GM19025 (cell line): ENCODE measurements at regions not wholly inside any gene's neighbourhood (a gene's known extent, or its start where the extent isn't known, plus 50 kb on each side); places are given as distances from the start of the nearest gene placed in this dataset.

ENCODE experiments used
- ATAC-seq: cut with Tn5 transposase; IDR thresholded peaks from one replicate; pipeline ENCODE4 v1.9.1; 2021; ENCODE audit warnings: mild to moderate bottlenecking, low read depth, moderate library complexity; ENCODE audit not compliant: unreplicated experiment

DNA sequence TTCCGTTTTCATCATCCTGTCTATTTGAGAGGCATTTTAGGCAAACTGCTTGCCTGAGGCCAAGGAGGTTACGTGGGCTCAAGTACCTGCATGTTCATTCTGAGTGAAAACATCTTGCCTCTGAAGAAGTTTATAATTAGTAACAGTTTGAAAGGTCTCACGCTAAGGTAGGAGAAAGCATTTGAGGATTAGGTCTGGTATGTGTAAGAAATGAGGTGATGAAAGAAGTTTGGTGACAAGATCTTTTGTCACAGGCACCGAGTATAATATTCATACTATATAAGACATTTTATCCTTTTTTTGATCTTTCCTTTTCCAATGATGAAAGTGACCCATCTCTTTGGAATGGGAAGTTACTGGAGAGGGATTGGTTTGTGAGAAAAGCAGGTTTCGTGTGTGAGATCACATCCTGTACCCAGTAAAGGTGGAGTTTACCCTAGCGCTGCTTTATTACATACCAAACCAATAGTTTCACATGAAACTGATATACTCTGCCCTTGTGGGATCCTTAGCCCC, 98.7 kb upstream of the PDC start:
- ATAC-seq: no peak

DNA sequence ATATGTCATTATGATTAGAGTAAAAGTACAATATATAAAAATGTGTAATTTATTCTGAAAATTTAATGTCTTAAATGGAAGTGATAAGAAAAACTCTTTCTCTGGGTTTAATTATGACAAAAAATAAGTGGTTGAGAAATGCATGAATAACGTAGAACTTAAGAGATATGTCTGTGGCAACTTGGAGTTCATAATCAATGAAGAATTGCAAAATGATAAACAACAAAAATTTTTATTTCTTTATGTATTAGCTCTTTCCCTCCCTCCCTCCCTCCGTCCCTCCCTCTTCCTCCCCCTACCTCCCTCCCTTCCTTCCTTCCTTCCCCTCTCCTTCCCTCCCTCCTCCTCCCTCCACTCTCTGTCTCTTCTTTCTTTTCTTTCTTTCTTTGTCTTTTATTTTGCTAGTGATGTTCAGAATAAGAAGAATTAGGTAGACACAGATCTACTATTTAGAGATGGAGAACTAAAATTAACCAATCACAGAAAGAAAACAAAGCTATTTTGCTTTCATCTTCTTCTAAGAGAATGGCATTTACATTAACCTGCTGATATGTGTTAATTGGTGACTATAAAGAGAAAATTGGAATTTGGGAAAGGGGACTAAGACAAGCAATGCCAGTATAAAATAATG, 96.3 kb upstream of the PDC start:
- no peak for ATAC-seq

DNA sequence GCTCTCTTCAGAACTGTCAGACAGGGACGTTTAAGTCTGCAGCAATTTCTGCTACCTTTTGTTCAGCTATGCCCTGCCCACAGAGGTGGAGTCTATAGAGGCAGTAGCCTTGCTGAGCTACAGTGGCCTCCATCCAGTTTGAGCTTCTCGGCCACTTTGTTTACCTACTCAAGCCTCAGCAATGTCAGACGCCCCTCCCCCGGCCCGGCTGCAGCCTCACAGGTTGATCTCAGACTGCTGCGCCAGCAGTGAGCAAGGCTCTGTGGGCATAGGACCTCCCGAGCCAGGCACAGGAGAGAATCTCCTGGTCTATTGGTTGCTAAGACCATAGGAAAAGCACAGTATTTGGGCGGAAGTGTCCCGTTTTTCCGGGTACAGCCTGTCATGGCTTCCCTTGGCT, 89.9 kb upstream of the PDC start:
- no peak for ATAC-seq

DNA sequence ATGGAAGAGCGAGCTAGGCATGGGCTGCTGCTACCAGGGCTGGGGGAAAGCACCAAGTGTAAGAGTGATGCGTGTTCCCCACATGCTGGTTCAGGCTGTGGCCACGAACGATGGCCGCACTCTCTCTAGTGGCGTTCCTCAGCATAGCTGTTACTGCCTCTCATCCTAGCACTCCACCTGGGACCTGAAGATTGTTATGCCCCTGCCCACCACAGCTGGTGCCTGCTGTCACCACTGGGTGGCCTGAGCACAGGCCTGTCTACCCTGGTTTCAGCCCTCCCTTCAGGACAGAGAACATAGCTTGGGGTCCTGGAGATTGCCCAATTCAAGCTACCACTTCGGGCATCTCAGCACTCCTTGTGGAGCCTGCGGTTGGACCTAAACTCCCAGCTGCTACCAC, 80.1 kb upstream of the PDC start:
- ATAC-seq: no peak

DNA sequence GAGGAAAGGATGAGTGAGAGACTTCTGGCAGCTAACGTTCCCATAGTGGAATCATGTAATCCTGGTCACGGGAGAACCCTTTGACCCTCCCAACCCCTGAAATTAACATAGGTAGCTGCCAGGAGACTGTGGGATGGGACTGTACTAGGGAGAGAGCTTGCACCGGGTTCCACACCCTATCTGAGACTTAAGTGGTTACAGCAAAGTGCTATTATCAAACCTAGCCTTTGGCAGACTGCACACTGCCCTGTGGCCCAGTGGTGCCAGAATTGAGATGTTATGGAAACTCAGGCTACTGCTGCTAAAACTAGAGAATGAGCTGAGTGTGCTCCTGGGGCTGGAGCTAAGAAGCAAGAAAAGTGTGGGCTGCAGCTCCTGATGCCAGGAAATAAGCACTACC, 79.6 kb upstream of the PDC start:
- no peak for ATAC-seq

DNA sequence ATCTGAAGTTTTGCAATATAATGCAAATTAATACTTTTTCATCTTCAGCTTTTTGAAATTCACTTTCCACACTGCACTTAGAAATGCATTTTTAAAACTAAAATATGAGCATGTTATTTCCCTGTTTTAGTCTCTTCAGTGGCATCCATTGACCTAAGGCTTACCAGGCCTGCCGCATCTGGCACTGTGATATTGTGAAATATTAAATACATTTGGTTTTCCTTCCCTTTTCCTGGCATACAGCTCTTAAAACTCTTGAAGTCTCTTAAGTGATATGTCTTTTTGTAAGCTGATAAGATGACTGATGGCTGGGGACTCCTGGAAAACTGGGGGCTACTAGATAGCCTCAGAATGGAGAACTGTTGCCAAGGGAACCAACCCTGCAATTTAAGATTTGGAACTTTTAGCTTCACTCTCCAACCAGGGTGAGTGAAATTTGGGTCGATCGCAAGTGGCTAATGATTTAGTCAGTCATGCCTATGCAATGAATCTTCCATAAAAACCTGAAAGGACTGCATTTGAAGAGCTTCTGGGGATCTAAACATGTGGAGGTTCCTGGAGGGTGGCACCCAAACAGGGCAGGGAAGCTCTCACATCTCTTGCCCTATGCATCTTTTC, 75.5 kb upstream of the PDC start:
- ATAC-seq: no peak

DNA sequence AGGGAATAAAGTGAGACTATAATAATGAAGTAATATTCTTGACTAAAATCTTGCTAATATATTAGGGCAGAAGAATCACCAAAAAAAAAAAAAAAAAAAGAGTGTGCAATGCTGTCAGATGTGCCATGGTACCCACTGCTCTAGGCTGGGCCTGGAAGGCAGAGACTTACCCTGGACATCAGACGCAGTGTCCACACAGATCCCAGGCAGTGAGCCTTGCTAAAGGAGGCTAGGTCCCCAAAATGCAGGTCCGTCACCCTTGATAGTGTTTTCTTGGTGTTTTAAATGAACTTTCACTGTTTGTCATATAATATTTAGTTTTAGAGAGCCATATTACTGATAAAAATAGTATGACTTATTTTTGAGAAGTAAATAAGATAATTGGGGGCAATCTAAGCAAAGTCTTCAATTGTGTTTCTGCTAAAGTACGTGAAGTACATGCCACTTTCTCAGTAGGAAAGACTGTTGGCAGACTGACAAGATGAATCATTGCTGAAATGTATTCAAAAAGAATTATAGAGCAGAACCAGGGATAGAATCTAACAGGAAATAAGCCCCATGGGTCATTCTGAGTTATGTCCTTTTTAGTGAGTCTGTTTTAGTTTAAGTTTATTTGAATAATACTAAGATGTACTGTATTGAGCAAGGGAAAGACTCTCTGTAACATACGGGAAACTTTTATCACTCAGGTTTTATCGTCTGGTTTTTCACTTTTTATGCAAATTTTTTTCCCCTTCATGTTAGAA, 74.6 kb upstream of the PDC start:
- no peak for ATAC-seq

DNA sequence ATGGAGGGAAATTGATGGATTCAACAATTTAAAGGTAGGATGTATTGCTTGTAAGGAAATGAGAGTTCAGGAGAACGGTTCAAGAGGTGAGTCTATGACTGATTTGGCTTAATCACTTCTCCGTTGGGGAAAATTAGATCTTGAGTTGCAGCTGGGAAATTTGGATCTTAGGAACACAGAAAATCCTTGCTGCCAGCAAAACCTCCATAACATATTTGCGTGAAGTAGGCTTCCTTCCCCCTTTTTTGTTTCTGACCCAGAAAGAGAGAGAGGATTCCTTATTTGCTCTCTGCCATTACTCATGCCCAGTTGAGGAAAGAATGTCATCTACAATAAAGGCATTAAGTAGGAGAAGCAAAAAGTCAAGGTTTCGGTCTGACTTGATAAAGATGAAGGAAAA, 73.5 kb upstream of the PDC start:
- no peak for ATAC-seq

DNA sequence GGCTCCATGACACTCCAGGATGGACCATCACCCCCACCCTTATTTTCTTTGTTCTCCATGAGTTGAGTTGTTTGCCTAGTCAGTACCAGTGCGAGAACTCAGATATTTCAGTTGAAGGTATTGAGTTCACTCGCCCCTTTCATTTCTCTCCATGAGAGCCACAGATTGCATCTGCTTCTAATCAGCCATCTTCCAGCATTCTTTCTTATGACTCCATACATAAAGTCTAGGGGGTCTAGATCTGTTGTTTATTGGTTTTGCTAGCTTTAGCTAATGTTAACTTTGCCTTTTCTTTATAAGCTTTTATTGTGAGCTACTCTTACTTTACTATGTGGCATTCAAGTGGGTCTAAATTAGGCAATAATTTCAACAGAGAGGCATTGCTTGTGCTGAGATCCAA, 71.6 kb upstream of the PDC start:
- no peak for ATAC-seq

DNA sequence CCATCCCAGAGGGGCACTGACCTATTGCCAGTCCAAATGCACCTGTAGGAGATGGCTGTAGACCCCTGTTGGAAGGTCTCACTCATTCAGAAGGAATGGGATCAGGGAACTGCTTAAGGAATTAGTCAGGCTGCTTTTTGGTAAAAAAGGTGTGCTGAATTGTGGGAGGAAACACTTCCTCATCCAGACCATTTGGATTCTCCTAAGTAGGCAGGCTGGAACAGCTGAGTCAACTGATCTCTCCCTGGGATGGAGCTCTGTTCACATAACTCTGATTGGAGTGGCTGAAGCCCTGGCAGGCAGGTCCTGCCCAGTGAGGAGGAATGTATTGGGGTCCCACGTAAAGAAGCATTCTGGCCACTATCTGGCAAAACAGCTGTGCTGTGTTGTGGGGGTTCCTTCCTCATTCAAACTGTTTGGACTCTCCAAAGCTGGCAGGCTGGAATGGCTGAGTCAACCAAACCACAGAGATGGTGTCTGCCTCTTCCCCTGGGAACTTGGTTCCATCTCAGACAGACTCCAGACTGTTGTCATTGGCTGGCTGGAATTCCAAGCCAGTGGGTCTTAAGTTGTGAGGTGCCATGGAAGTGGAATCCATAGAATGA, 70.7 kb upstream of the PDC start:
- no peak for ATAC-seq

DNA sequence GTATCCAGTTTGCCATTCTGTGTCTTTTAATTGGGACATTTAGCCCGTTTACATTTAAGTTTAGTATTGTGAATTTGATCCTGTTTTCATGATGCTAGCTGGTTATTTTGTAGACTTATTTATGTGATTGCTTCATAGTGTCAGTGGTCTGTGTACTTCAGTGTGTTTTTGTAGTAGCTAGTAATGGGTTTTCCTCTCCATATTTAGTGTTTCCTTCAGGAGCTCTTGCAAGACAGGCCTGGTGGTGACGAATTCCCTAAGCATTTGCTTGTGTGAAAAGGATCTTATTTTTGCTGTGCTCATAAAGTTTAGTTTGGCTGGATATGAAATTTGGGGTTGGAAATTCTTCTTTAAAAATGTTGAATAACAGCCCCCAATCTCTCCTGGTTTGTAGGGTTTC, 69.2 kb upstream of the PDC start:
- ATAC-seq: no peak

DNA sequence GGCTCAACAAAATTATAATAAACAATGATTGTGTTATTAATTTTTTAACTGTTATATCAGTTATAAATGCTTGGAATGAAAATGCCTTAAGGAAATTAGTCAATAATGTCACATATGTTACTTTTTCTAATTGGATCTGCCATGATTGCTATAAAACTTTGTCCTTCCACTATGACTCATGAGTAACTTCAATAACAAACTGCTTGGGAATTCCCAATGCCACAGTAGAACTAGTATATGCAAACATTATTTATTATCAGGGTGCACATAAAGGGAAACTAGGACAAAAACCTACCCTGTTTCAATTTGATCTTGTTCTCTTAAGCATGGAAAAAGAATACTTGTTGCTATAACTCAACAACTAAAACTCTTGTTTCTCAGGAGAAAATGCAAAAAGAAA, 59.1 kb upstream of the PDC start:
- no peak for ATAC-seq

DNA sequence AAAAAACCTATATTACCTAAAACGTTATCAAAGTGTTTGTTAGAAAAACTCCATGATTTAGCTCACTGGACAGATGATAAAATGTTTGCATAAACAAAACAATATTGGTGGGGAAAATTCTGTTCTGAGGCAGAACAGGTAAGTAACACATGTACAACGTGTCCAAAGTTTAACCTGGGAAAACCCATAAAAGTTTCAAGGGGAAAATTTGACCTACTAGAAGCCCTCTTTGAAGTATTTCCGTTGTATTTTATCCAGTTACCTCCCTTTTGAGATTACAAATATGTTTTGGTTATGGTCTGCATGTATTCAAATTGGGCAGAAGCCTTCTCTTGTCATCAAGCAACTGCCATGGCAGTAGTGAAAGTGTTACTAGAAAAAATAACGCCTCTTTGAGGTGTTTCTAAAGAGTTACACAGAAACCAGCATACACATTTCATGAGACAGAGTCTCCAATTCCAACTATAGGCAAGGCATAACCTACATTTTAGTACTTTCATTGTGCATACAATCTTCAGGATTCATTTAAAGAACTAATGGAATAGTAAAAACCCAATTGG, 58.0 kb upstream of the PDC start:
- peak; percentile 67 for ATAC-seq

DNA sequence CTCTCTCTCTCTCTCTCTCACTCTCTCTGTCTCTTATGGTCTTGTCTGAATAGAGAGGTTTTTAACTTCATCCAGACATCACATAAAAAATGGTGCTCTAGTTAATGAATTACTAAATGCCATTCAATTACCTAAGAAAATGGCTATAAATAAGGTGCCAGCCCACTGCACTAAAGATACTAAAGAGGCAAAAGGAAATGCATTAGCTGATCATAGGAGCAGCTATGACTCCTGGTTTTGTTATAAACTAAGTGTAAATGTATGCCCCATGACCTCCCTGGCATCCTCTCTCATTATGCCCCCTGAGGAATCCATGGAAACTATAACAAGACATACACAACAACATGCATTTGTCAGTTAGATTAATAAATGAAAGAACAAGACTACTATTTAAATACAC, 57.5 kb upstream of the PDC start:
- ATAC-seq: no peak

DNA sequence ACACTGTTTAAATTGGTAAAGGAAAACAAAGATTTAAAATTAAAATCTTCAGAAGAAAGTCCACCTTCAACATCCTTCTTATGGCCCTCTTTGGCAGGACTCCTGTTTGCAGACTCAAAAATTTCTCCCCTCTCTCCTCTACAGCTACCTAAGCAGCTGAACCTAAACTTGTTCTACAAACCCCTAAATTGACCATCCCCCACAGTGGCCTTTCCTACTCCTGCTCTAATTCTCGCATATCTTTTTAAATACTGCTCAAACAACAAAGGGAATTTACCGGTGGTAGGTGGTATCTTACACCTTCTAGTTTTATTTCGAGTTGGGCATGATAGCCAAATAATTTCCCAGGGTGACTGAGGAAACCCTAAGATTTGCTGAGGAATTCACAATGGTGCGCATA, 53.5 kb upstream of the PDC start:
- no peak for ATAC-seq

DNA sequence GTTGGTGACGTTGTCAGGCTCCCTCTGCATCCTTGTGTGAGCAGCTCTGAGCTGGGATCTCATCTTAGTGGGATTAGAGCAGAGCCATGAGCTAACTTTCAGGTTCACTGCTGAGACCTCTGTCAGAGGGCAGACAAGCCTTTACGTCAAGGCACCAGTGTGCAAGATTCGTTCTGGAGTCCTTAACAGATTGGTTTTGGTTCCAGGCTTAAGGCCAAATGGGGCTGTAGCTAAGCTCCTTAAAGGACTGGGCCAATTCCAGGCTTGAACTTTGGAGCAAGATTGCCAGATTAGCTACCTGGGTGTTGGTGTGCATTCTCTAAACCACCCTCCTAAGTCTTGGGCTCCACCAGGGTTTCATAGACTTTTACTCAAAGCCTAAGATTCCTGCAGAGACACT, 52.6 kb upstream of the PDC start:
- ATAC-seq: no peak

DNA sequence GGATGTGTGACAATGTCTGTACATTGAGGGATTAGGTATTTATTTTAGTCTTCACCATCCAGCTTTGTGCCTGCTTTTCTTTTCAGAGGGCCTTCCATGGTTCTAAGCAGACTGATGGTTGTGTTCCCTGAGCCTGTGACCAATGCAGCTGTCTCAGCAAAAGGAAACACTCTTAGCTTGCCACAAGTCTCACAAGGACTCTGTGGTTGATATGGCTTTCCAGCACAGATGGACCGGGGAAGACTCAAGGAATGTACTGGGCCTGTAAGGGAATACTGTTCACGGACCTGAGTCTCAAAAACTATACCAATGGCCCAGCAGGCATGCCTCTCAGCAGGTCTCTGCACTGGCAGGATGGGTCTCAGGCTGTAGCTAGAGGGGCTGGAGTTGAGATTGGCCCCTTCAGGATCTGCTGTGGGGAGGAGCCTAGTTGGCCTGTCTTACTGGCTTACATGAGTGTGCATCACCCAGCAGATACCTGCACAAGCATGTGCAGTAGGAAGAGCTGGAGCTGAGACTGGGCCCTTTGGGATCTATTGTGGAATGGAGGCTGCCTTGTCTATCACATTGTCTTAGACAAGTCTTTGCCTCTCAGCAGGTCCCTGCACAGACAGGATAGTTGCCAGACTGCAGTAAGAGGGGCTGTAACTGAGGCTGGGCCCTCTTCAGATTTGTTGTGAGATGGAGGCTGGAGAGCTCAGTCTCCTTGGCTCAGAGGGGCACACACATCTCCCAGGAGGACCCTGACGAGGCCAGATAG, 52.0 kb upstream of the PDC start:
- peak; percentile 14 for ATAC-seq

DNA sequence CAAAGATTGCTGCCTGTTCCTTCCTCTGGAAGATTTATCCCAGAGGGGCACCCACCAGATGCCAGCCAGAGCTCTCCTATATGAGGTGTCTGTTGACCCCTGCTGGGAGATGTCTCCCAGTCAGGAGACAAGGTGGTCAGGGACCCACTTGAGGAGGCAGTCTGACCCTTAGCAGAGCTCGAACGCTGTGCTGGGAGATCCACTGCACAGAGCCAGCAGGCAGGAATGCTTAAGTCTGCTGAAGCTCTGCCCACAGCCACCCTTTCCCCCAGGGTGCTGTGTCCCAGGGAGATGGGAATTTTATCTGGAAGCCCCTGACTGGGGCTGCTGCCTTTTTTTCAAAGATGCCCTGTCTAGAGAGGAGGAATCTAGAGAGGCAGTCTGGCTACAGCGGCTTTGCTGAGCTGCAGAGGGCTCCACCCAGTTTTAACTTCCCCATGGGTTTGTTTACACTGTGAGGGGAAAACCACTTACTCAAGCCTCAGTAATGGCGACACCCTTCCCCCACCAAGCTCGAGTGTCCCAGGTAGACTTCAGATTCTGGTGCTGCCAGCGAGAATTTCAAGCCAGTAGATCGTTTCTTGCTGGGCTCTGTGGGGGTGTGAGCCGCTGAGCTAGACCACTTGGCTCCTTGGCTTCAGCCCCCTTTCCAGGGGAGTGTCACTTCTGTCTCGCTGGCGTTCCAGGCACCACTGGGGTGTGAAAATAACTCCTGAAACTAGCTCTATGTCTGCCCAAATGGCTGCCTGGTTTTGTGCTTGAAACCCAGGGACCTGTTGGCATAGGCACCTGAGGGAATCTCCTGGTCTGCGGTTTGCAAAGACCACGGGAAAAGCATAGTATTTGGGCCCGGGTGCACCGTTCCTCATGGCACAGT, 51.1 kb upstream of the PDC start:
- peak; percentile 83 for ATAC-seq
